HG03097 (cell line): ENCODE measurements at regions not wholly inside any gene's neighbourhood (a gene's known extent, or its start where the extent isn't known, plus 50 kb on each side); places are given as distances from the start of the nearest gene placed in this dataset.

Experiments used
- ATAC-seq: cut with Tn5 transposase; IDR thresholded peaks from one replicate; pipeline ENCODE4 v1.9.1; 2021; ENCODE audit not compliant: unreplicated experiment, low FRiP score

- ATAC-seq, result no peak
Observed at GRCh38 chr13:105599477-105600037, 935.9 kb downstream of the EFNB2 start.

DNA sequence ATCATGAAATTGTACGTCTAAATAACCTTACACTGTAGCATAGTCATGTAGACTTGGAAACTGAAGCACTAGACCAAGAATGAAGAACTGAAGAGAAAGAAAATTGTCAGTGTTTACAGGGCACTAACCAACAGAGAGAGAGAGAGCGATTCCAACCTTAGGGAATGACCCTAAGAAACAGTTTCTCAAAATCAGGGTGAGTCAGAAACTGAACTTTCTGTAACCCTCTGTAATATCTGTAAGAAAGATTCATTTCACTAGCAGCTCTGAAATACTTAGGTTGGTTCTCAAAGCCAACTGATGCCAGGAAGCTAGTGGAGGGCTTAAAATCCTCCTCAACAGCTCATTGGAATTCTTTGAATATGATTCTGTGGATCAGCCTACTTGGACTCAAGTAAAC is 936.9 kb downstream of the EFNB2 start:
- no peak for ATAC-seq

DNA sequence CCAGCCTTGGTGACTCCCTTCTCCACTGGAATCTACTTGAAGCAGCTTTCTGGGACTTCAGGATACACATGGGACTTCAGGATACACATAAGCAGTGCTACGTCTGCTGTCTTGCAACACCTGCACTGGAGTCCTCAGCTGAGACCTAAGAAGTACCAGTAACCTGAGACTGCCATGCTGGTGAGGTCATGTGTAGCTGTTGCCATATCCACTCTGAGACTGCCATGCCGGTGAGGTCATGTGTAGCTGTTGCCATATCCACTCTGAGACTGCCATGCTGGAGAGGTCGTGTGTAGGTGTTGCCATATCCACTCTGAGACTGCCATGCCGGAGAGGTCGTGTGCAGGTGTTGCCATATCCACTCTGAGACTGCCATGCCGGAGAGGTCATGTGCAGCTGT is 937.9 kb downstream of the EFNB2 start:
- no peak for ATAC-seq

DNA sequence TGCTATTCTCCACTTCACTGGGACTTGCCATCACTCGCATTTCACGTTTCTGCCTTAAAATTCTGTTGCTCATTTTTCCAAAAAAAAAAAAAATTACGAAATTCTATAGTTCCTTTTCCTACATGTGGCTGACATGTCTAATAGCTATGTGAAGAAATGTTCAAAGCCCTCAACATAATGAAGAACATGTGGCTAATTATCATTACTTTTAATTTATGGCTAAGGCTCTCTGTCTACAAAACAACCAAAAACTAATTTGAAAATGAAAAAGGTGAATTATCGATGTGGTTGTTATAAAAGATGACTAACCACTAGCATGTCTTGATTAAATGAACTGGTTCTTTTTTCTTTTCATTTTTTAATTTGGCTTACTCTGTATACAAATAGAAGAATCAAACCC is 940.0 kb downstream of the EFNB2 start:
- ATAC-seq, result no peak

DNA sequence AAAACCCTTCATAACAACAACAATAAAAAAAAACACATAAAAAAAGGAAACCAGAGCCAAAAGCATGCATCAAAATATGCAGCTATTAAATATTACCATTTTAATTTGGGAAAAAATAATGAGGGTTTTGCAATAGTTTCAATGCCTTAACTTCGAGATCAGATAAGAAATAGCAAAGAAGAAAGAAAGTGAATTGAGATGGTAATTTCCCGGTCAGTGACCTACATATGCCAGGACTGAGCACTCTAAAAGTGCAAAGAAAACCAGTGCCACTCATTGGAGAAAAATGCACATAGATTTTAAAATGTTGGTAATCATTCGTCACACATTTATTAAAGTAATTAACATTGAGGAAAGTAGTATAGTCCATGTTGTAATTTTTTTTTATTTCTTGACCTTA is 944.2 kb downstream of the EFNB2 start:
- ATAC-seq, result no peak

- ATAC-seq, result no peak
Observed at GRCh38 chr13:105587786-105588185, 947.7 kb downstream of the EFNB2 start.

- ATAC-seq, result no peak
Observed at GRCh38 chr13:105579821-105580710, 955.4 kb downstream of the EFNB2 start.

DNA sequence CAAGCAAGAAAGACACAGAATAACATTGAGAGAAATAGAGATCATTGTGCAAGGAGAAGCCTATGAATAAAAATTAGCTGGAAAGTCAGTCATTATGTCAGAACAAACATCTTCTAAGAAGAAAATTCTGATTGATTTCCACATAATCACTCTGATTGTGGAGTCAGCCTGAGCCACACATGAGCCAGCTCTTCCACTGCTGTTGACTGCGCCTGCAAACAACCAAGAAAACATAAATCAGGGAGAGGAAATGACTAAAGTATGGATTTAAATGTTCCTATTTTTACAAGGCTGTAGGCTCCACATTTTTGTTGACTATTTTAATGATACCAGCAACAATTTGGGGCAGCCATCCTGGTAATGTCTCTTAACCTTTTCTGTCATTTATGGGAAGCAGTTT is 962.3 kb downstream of the EFNB2 start:
- ATAC-seq, result no peak

DNA sequence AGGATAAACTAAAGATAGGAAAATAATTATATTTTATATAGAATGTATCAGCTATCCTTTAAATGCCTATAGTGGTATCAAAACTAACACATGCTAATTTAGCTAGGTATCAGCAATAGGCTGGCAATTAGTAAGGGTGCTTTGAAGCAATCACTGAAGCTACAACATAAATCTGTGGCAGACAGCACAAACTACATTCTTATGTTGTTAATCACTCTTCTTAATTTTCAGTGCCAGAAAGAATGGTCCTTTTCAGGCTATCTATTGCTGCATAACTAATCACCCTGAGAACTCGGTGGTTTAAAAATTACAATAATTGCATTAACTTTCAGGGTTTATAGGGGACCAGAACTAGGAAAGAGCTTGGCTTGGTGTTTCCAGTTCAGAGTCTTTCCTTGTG is 963.1 kb downstream of the EFNB2 start:
- ATAC-seq, result no peak

DNA sequence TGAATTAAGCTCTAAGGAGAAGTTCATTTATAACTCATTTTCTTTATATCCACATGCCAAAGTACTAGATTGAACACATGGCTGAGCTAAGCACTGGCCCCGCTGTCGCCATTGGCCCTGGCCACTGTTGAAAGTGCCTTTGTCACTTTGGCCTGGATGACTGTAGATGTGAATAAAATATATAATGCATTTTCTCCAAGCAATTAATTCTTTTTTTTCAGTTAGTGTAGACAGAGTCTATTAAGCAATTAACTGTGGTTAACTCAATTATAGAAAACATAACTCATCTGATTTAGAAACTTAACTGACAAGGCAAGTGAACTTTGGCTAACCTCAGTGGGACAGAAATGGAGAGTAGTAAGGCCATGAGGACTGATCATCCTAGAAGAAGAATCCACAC is 965.6 kb downstream of the EFNB2 start:
- no peak for ATAC-seq

- ATAC-seq, result no peak
Observed at GRCh38 chr13:105567951-105568525, 967.4 kb downstream of the EFNB2 start.

DNA sequence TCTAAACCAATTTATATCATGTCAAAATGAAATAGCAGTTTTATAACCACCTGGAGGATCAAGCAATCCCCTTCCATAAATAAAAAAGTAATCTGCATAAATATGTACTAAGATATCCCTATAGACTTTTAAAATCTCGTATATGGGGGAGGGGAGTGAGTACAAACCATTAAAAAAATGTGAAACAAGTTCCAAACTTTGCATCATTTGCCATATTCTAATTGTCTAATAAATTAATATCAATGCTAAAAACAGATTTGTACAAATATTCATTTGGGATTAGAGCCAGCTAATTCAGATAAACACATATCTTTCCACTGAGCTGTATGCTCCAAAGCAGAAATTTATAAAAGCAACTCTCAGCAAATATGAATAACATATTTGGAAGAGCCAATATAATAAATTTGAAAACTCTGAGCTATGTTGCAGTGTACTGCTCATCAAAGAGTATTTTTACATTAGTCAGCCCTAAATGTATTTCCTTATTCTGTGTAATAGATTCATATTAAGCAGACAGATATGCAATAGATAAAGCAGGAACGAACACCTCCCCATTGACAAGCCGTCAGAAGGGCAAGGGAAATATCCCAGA is 970.2 kb downstream of the EFNB2 start:
- ATAC-seq, result no peak

DNA sequence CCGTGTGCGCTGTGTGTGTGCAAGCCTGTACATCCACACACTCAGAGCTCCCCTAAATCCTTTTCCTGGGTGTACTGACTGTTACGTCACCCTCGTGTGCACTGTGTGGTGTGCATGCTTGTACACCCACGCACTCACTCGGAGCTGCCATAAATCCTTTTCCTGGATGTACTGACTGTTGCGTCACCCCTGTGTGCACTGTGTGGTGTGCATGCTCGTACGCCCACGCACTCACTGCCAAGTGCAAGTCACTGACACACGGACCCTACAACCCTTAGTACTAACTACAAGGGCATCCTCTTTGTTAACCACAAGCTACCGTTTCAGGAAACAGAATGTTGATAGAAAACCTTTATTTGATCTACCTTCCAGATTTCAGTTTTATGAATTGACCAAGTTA is 983.4 kb downstream of the EFNB2 start:
- ATAC-seq, result no peak

GRCh38 chr13:105547851-105548250 is 987.6 kb downstream of the EFNB2 start:
- ATAC-seq, result no peak

DNA sequence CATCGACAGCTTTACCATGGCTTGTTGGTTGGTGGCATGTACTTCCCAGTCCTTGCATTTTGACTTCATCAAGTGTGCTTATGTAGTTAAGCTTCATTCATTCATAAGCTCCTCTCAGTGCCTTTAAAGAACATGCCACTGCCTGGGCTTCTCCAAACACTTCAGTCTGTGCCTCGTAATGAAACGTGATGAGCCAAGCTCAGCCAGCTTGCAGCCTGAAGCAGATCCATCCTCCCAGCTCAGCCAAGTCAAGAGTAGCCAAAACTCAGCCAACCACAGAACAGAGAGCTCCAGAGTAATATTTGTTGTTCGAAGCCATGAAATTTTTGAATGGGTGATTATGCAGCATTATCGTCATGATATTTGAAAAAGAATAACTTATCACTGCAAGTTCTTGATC is 989.7 kb downstream of the EFNB2 start:
- ATAC-seq, result no peak

DNA sequence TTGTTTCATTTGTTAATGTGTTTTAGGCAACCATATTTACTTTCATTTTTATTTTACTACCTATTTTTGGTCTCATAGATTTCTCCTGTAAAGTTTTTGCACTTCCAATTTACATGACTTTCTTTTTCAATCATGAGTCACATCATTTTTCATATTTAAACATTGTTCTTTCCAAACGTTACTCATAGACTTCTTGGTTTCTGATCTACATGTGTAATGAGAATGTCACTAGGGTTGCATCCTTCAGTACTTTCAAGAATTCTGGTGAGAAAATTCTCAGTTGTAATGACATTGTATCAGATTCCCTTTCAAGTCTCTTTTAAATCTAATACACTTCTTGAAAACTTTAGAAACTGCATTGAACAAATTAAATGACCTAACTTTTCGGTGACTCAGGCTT is 991.7 kb downstream of the EFNB2 start:
- no peak for ATAC-seq

DNA sequence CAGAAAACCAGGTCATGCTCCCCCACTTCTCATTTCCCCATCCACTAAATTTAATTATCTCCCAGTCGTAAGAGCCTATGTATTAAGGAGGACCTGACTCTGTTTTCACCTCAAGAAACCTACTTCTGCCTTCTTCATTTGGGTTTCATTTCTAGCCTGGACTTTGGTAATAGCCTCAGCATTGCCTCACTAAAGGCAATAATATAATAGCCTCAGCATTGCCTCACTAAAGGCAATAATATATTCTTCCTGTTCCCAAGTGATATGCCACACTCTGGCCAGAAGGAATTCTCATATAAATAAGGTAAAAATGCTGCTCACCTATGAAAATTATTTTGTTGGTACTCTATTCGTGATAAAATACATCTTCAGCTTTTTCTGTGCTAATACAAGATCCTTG is 993.9 kb downstream of the EFNB2 start:
- no peak for ATAC-seq

DNA sequence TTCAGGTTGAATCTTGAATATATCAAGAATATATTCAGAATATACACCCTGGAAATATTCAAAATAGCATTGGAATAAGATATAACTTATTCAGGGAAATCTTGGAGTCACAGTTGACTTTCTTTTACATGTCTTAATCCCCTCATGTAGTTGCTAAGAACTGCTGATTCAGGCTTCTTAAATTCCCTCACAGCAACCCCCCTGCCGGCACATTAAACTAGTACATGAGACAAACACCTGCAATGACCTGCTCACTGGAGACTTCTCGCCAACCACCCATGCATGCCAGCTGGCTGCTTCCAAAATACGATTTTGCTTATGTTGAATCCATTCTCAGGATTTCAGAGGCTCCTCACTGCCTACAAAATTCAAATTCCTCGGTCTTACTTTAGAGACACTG is 997.1 kb downstream of the EFNB2 start:
- no peak for ATAC-seq

GRCh38 chr13:105537113-105537512 is 998.3 kb downstream of the EFNB2 start:
- ATAC-seq, result no peak

DNA sequence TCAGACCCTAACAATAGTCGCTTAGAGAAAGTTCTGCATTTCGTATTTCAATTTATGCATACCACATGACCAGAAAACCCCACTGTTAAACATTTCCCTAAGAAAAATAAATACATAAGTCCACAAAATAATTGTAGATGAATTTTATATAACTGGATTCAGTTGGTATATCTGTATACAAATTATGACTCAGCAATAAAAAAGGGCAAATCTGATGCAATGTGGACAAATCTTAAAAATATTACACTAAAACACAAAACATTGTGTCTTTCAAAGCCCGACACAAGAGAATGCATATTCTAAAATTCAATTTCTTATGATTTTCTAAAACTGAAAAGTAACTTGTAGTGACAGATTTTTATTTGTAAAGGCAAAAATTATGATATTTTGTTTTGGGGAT is 1005.0 kb downstream of the EFNB2 start:
- no peak for ATAC-seq

- no peak for ATAC-seq
Observed at GRCh38 chr13:105527127-105527526, 1008.3 kb downstream of the EFNB2 start.

DNA sequence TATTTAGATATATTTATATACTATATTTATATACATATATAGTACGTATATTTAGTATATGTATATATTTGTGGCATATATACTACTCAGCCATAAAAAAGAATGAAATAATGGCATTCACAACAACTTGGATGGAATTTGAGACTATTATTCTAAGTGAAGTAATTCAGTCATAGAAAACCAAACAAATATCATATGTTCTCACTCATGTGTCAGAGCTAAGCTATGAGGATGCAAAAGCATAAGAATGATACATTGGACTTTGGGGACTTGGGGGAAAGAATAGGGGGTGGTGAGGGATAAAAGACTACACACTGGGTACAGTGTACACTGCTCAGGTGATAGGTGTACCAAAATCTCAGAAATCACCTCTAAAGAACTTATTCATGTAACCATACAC is 1015.7 kb downstream of the EFNB2 start:
- ATAC-seq, result no peak
